HCT116 (cell line): ENCODE measurements at regions not wholly inside any gene's neighbourhood (a gene's known extent, or its start where the extent isn't known, plus 50 kb on each side); places are given as distances from the start of the nearest gene placed in this dataset.

Experiments used
- ATAC-seq: fragments of 200-7000 bp; cut with Tn5 transposase; 2 replicates; pipeline ENCODE4 v1.9.1; 2020; ENCODE audit warnings: mild to moderate bottlenecking, moderate library complexity
- BruUV-seq: library from RNA; stranded (reverse); fragments of 400-500 nt; replicated peaks from 2 replicates; lab custom pipeline; 2021; lab: Mats Ljungman, UMichigan
- CTCF ChIA-PET: fragments of 300-600 bp; sonication (Branson Sonifier 250); formaldehyde crosslinking; loops from one replicate; lab custom pipeline; 2021; ENCODE audit warnings: antibody characterized with exemption; lab: Charles Lee
- POLR2A ChIA-PET: fragments of 300-600, 350-600 bp; sonication (Branson Sonifier 250); formaldehyde crosslinking; loops from one replicate; lab custom pipeline; 2021; ENCODE audit warnings: antibody characterized with exemption; lab: Charles Lee
- RAD21 ChIA-PET, 2 experiments: fragments of 300-600 bp; sonication (Branson Sonifier 250); formaldehyde crosslinking; loops; one replicate each; lab custom pipeline; 2023; ENCODE audit warnings: low total read pairs in 2 of 2; ENCODE audit not compliant: uncharacterized antibody in 2 of 2, unreplicated experiment in 2 of 2, low non-redundant PET in 1 of 2; lab: Charles Lee
- DNase-seq: peaks from one replicate; pipeline ENCODE4 v3.0.0-alpha.2; 2010; ENCODE audit warnings: low read depth, low spot score
- H2AFZ ChIP-seq: fragments of 200-600 bp; shearing (Covaris generic), sonication (generic); 2 replicates; pipeline ENCODE4 v1.6.1; 2017; ENCODE audit warnings: low read depth, mixed run types, mixed read lengths, antibody characterized with exemption, low read length; ENCODE audit not compliant: poor library complexity, severe bottlenecking
- H3K27ac ChIP-seq: 2 replicates; pipeline ENCODE4 v1.5.1; 2012; ENCODE audit warnings: low read depth, low read length
- H3K27me3 ChIP-seq: fragments of 200-600 bp; sonication (generic); 2 replicates; pipeline ENCODE4 v1.6.1; 2016; ENCODE audit warnings: mixed run types, low read length, mixed read lengths; ENCODE audit not compliant: insufficient read depth
- H3K36me3 ChIP-seq, 2 experiments: fragments of 200-500 bp in 1 of 2; fragments of 200-600 bp in 1 of 2; sonication (Bioruptor generic) in 1 of 2; sonication (generic) in 1 of 2; 2 replicates each; pipeline versions ENCODE4 v1.5.1 to v1.6.1; 2014 to 2016; ENCODE audit warnings: low read length in 2 of 2, inconsistent platforms in 1 of 2, mixed read lengths in 1 of 2, mixed run types in 1 of 2; ENCODE audit not compliant: insufficient read depth in 2 of 2, control insufficient read depth in 1 of 2
- H3K4me1 ChIP-seq, 2 experiments: fragments of 200-600 bp in 1 of 2; sonication (generic) in 1 of 2; 2 replicates each; pipeline versions ENCODE4 v1.5.1 to v1.6.1; 2012 to 2017; ENCODE audit warnings: low read length in 2 of 2, inconsistent platforms in 1 of 2, mild to moderate bottlenecking in 1 of 2, mixed read lengths in 1 of 2, mixed run types in 1 of 2, moderate library complexity in 1 of 2; ENCODE audit not compliant: insufficient read depth in 2 of 2, control insufficient read depth in 1 of 2
- H3K4me2 ChIP-seq: fragments of 200-600 bp; sonication (generic); 2 replicates; pipeline ENCODE4 v1.6.1; 2017; ENCODE audit warnings: mixed run types, low read length, mixed read lengths
- H3K4me3 ChIP-seq, 2 experiments: fragments of 200-600 bp in 1 of 2; sonication (generic) in 1 of 2; replicated peaks in 1 of 2; 2 replicates each; pipeline ENCODE4 v1.5.1; 2011 to 2016; ENCODE audit warnings: low read length in 2 of 2, control low read depth in 1 of 2, low read depth in 1 of 2, mild to moderate bottlenecking in 1 of 2, mixed read lengths in 1 of 2, mixed run types in 1 of 2
- H3K79me2 ChIP-seq: fragments of 200-600 bp; sonication (generic); 2 replicates; pipeline ENCODE4 v1.6.1; 2017; ENCODE audit warnings: mild to moderate bottlenecking, mixed run types, low read length, moderate library complexity, mixed read lengths; ENCODE audit not compliant: insufficient read depth
- H3K9ac ChIP-seq: fragments of 200-600 bp; sonication (generic); 2 replicates; pipeline ENCODE4 v1.6.1; 2016; ENCODE audit warnings: low read length, mixed read lengths
- H3K9me2 ChIP-seq: fragments of 200-600 bp; sonication (generic), shearing (Covaris generic); 2 replicates; pipeline ENCODE4 v1.6.1; 2017; ENCODE audit warnings: mixed run types, mild to moderate bottlenecking, moderate library complexity; ENCODE audit not compliant: insufficient read depth
- H3K9me3 ChIP-seq, 2 experiments: fragments of 200-500 bp in 1 of 2; fragments of 200-600 bp in 1 of 2; sonication (Bioruptor generic) in 1 of 2; sonication (generic) in 1 of 2; 2 replicates each; pipeline ENCODE4 v1.6.1; 2014 to 2017; ENCODE audit warnings: low read length in 2 of 2, mixed read lengths in 2 of 2, inconsistent platforms in 1 of 2, low read depth in 1 of 2, mild to moderate bottlenecking in 1 of 2, mixed run types in 1 of 2, moderate library complexity in 1 of 2; ENCODE audit not compliant: control insufficient read depth in 1 of 2, insufficient read depth in 1 of 2
- H4K20me1 ChIP-seq: fragments of 200-600 bp; sonication (generic), shearing (Covaris generic); 2 replicates; pipeline ENCODE4 v1.6.1; 2017; ENCODE audit warnings: mixed run types, mild to moderate bottlenecking, moderate library complexity; ENCODE audit not compliant: insufficient read depth
- CBX3 ChIP-seq: IDR thresholded peaks from 2 replicates; pipeline ENCODE4 v1.6.1; 2012; ENCODE audit warnings: low read depth
- CEBPB ChIP-seq: IDR thresholded peaks from 2 replicates; pipeline ENCODE4 v1.6.1; 2012; ENCODE audit warnings: low read depth
- EGR1 ChIP-seq: IDR thresholded peaks from 2 replicates; pipeline ENCODE4 v1.6.1; 2012; ENCODE audit warnings: low read depth
- ELF1 ChIP-seq: IDR thresholded peaks from 2 replicates; pipeline ENCODE4 v1.6.1; 2012; ENCODE audit warnings: low read depth, borderline replicate concordance
- EZH2 ChIP-seq: fragments of 200-600 bp; sonication (generic); IDR thresholded peaks from 2 replicates; pipeline ENCODE4 v1.6.1; 2017; ENCODE audit warnings: antibody characterized with exemption, mixed run types
- FOSL1 ChIP-seq: IDR thresholded peaks from 2 replicates; pipeline ENCODE4 v1.6.1; 2012; ENCODE audit warnings: low read depth
- POLR2A ChIP-seq: IDR thresholded peaks from 2 replicates; pipeline ENCODE4 v1.7.0; 2011; ENCODE audit warnings: borderline replicate concordance; ENCODE audit not compliant: insufficient read depth, insufficient read length; ENCODE audit errors: extremely low read depth
- RAD21 ChIP-seq: IDR thresholded peaks from 2 replicates; pipeline ENCODE4 v1.6.1; 2012; ENCODE audit warnings: low read depth, mild to moderate bottlenecking
- SP1 ChIP-seq: IDR thresholded peaks from 2 replicates; pipeline ENCODE4 v1.6.1; 2012; ENCODE audit warnings: low read depth
- TCF7L2 ChIP-seq: IDR thresholded peaks from 2 replicates; pipeline ENCODE4 v1.7.0; 2011; ENCODE audit warnings: borderline replicate concordance, inconsistent platforms; ENCODE audit not compliant: insufficient read depth, insufficient read length; ENCODE audit errors: extremely low read depth
- YY1 ChIP-seq: IDR thresholded peaks from 2 replicates; pipeline ENCODE4 v1.6.1; 2011; ENCODE audit warnings: low read length, low read depth, moderate library complexity, mild to moderate bottlenecking; ENCODE audit not compliant: insufficient replicate concordance; ENCODE audit errors: extremely low read depth
- ZFX ChIP-seq: fragments of 450-650 bp; IDR thresholded peaks from 2 replicates; pipeline ENCODE4 v1.6.1; 2017
- intact Hi-C: fragments of 100-400 bp; cut with micrococcal nuclease; formaldehyde crosslinking; loops from 2 replicates; pipeline ENCODE4 v1.10.0; 2022
- TF ChIP-seq, protein P1 (sequence below): IDR thresholded peaks from 2 replicates; pipeline ENCODE4 v1.6.1; 2012
- TF ChIP-seq, protein P2 (sequence below): IDR thresholded peaks from 2 replicates; pipeline ENCODE4 v1.6.1; 2012

DNA sequence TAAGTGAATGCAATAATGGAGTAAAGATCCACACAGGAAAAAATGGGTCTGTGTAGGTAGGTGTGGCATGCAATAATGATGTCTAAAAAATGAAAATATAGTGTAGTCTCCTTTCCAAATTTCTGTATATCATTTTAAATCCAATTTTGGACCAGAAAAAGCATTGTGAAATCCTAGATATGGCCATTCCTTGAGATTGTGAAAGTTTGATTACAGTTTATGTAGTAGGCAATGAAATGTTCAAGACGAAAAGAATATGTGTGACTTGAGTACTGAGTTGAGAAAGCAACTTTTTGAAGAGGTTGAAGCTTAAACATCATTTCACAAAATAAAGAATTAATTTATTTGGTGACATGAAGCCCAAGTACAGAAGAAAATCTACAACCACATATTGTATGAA is 698.7 kb downstream of the EPHA3 start:
- RAD21 ChIA-PET, result no interaction called here
- CTCF ChIA-PET, result no interaction called here
- Histone ChIP-seq H3K79me2 (no peaks in the 10 kb centered on the region), H3K27me3 (no peaks in the 10 kb centered on the region), H3K36me3 (no peaks in the 10 kb centered on the region), H3K9me3 (no peaks in the 10 kb centered on the region; a peak in 3 of 4 replicates), H2AFZ (no peak overlapping the region), H3K27ac (no peak overlapping the region), H3K4me1 (no peaks in the 10 kb centered on the region)
- BruUV-seq, result no TSS peak
- TF ChIP-seq EZH2 (no peak), POLR2A (no peak)
- TF ChIP-seq, all 23 proteins: peak for 0
- H3K9me2 ChIP-seq, result no peaks in the 10 kb centered on the region
- no peak overlapping the region for H3K9ac ChIP-seq
- H4K20me1 ChIP-seq, result no peaks in the 10 kb centered on the region; the same call in 1 of the 2 replicates
- H3K4me3 ChIP-seq, result no peak overlapping the region
- POLR2A ChIA-PET, result no interaction called here
- intact Hi-C loops, result no loop called here
- ATAC-seq (no peak), DNase-seq (no peak)
- no peak overlapping the region for H3K4me2 ChIP-seq

GRCh38 chr3:89808680-89809197 is 701.3 kb downstream of the EPHA3 start:
- Histone ChIP-seq H3K4me2 (no peak overlapping the region), H3K79me2 (no peaks in the 10 kb centered on the region), H4K20me1 (no peaks in the 10 kb centered on the region; the same call in 1 of the 2 replicates), H2AFZ (no peak overlapping the region), H3K4me3 (no peak overlapping the region), H3K4me1 (no peaks in the 10 kb centered on the region), H3K27ac (no peak overlapping the region)
- POLR2A ChIA-PET, result no interaction called here
- no TSS peak for BruUV-seq
- no peak for DNase-seq
- CTCF ChIA-PET, result no interaction called here
- intact Hi-C loops, result no loop called here
- no peak for ATAC-seq
- RAD21 ChIA-PET, result no interaction called here
- no peak for TF ChIP-seq RAD21
- TF ChIP-seq SP1, result no peak
- TF ChIP-seq ELF1, result no peak
- TF ChIP-seq FOSL1, result no peak
- TF ChIP-seq CBX3, result no peak
- no peak for TF ChIP-seq EGR1
- no peak for TF ChIP-seq TCF7L2
- TF ChIP-seq CEBPB, result no peak
- TF ChIP-seq YY1, result no peak
- TF ChIP-seq, protein P1, sequence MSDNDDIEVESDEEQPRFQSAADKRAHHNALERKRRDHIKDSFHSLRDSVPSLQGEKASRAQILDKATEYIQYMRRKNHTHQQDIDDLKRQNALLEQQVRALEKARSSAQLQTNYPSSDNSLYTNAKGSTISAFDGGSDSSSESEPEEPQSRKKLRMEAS, result no peak
- TF ChIP-seq ZFX, result no peak
- TF ChIP-seq EZH2, result no peak
- TF ChIP-seq, protein P2, sequence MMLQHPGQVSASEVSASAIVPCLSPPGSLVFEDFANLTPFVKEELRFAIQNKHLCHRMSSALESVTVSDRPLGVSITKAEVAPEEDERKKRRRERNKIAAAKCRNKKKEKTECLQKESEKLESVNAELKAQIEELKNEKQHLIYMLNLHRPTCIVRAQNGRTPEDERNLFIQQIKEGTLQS, result no peak
- TF ChIP-seq, all 23 proteins: peak for 0
- Histone ChIP-seq H3K9me3 (peaks cover 7 to 16% of the 10 kb centered on the region in 2 experiments; a peak in 2 of 4 replicates), H3K9ac (no peak overlapping the region), H3K27me3 (no peaks in the 10 kb centered on the region), H3K36me3 (no peaks in the 10 kb centered on the region), H3K9me2 (no peaks in the 10 kb centered on the region)
